ENCODE measurements at regions not wholly inside any gene's neighbourhood (a gene's known extent, or its start where the extent isn't known, plus 50 kb on each side); places are given as distances from the start of the nearest gene placed in this dataset.

GRCh38 chr7:156499247-156499881 is 141.2 kb upstream of the RNF32 start:
- ChIA-PET CTCF (no interaction called here), POLR2A (no interaction called here)
- DNase-seq (ENCODE audit: extremely low spot score): no peak
- TF ChIP-seq CTCF (IDR thresholded peaks at IDR 0.05; ENCODE audit: control extremely low read depth, extremely low read depth, low read depth, missing control alignments): no peak

- ChIA-PET POLR2A (no interaction called here), CTCF (no interaction called here)
- TF ChIP-seq CTCF (IDR thresholded peaks at IDR 0.05; ENCODE audit: control extremely low read depth, extremely low read depth, low read depth, missing control alignments): no peak
- no peak for DNase-seq (ENCODE audit: extremely low spot score)
Measured at GRCh38 chr7:156497776-156498509, 142.6 kb upstream of the RNF32 start.

GRCh38 chr7:156496865-156497264 is 143.7 kb upstream of the RNF32 start:
- ChIA-PET POLR2A (no interaction called here), CTCF (no interaction called here)
- no peak for TF ChIP-seq CTCF (IDR thresholded peaks at IDR 0.05; ENCODE audit: control extremely low read depth, extremely low read depth, low read depth, missing control alignments)
- DNase-seq (ENCODE audit: extremely low spot score): no peak

- CTCF ChIA-PET: no interaction called here
- POLR2A ChIA-PET: no interaction called here
- no peak for DNase-seq (ENCODE audit: extremely low spot score)
- TF ChIP-seq CTCF (IDR thresholded peaks at IDR 0.05; ENCODE audit: control extremely low read depth, extremely low read depth, low read depth, missing control alignments): no peak
Measured at GRCh38 chr7:156496363-156496769, 144.2 kb upstream of the RNF32 start.

- no peak for DNase-seq (ENCODE audit: extremely low spot score)
- TF ChIP-seq CTCF (IDR thresholded peaks at IDR 0.05; ENCODE audit: control extremely low read depth, extremely low read depth, low read depth, missing control alignments): no peak
- ChIA-PET CTCF (no interaction called here), POLR2A (no interaction called here)
Measured at GRCh38 chr7:156494960-156495359, 145.6 kb upstream of the RNF32 start.

GRCh38 chr7:156493942-156494341 is 146.6 kb upstream of the RNF32 start:
- ChIA-PET CTCF (no interaction called here), POLR2A (no interaction called here)
- no peak for DNase-seq (ENCODE audit: extremely low spot score)
- no peak for TF ChIP-seq CTCF (IDR thresholded peaks at IDR 0.05; ENCODE audit: control extremely low read depth, extremely low read depth, low read depth, missing control alignments)
